ENCODE measurements at regions not wholly inside any gene's neighbourhood (a gene's known extent, or its start where the extent isn't known, plus 50 kb on each side); places are given as distances from the start of the nearest gene placed in this dataset.

DNA sequence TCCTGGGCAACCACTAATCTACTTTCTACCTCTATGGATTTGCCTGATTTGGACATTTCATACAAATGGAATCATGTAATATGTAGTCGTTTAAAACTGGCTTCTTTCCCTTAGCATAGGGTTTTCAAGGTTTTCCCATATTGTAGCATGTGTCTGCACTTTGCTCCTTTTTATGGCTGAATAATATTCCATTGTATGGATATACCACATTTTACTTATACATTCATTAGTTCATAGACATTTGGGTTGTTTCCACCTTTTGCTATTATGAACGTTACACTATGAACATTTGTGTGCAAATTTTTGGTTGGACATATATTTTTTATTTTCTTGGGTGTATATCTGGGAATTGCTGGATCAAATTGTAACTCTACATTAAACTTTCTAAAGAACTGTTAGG is 600.4 kb upstream of the NOX3 start:
- Histone ChIP-seq H3K4me3 (no peak overlapping the region), H3K27ac (no peak overlapping the region), H3K27me3 (no peaks in the 10 kb centered on the region), H3K36me3 (no peaks in the 10 kb centered on the region), H3K9me3 (no peaks in the 10 kb centered on the region), H3K4me1 (no peaks in the 10 kb centered on the region)
- no peak for TF ChIP-seq POLR2AphosphoS5 (IDR thresholded peaks at IDR 0.05)
- TF ChIP-seq POLR2A (IDR thresholded peaks at IDR 0.05): no peak
- no peak for TF ChIP-seq EP300 (IDR thresholded peaks at IDR 0.05)
- TF ChIP-seq CTCF (IDR thresholded peaks at IDR 0.05): no peak
- DNase-seq: no peak
- WGBS, 2 donors: 92 to 94% methylated on average over 2 of the region's 2 CpGs
- intact Hi-C loops (cut with DNase I): no loop called here

- WGBS, 2 donors: 93 to 95% methylated on average over 13 of the region's 13 CpGs
- H3K9me3 ChIP-seq: no peaks in the 10 kb centered on the region
- no peaks in the 10 kb centered on the region for H3K4me1 ChIP-seq
- H3K27ac ChIP-seq: no peak overlapping the region
- intact Hi-C loops (cut with DNase I): no loop called here
- no peaks in the 10 kb centered on the region for H3K36me3 ChIP-seq
- DNase-seq: no peak
- TF ChIP-seq EP300 (IDR thresholded peaks at IDR 0.05) (no peak), POLR2AphosphoS5 (IDR thresholded peaks at IDR 0.05) (no peak), POLR2A (IDR thresholded peaks at IDR 0.05) (no peak), CTCF (IDR thresholded peaks at IDR 0.05) (no peak)
- no peak overlapping the region for H3K4me3 ChIP-seq
- H3K27me3 ChIP-seq: no peaks in the 10 kb centered on the region
Observed at GRCh38 chr6:156053626-156054025, 598.0 kb upstream of the NOX3 start.

- Histone ChIP-seq H3K4me3 (no peak overlapping the region), H3K4me1 (peaks cover 0 to 4% (median 0%) of the 10 kb centered on the region in 4 donors), H3K27ac (no peak overlapping the region), H3K9me3 (no peaks in the 10 kb centered on the region), H3K36me3 (no peaks in the 10 kb centered on the region), H3K27me3 (no peaks in the 10 kb centered on the region)
- DNase-seq: no peak
- intact Hi-C loops (cut with DNase I): no loop called here
- TF ChIP-seq POLR2AphosphoS5 (IDR thresholded peaks at IDR 0.05) (no peak), CTCF (IDR thresholded peaks at IDR 0.05) (no peak), EP300 (IDR thresholded peaks at IDR 0.05) (no peak), POLR2A (IDR thresholded peaks at IDR 0.05) (no peak)
- WGBS, 2 donors: 81% methylated on average over 8 of the region's 8 CpGs
Observed at GRCh38 chr6:156046841-156047449, 591.3 kb upstream of the NOX3 start.

GRCh38 chr6:156046268-156046665 is 590.6 kb upstream of the NOX3 start:
- DNase-seq: no peak
- no peak overlapping the region for H3K27ac ChIP-seq
- H3K36me3 ChIP-seq: no peaks in the 10 kb centered on the region
- intact Hi-C loops (cut with DNase I): no loop called here
- H3K9me3 ChIP-seq: no peaks in the 10 kb centered on the region
- no peaks in the 10 kb centered on the region for H3K27me3 ChIP-seq
- no peak overlapping the region for H3K4me3 ChIP-seq
- 67 to 75% methylated on average over 2 of the region's 2 CpGs for WGBS, 2 donors
- no peak for TF ChIP-seq POLR2AphosphoS5 (IDR thresholded peaks at IDR 0.05)
- TF ChIP-seq POLR2A (IDR thresholded peaks at IDR 0.05): no peak
- H3K4me1 ChIP-seq: peaks cover 0 to 4% (median 0%) of the 10 kb centered on the region in 4 donors

GRCh38 chr6:156045401-156046267 is 590.0 kb upstream of the NOX3 start:
- no peak for DNase-seq
- intact Hi-C loops (cut with DNase I): no loop called here
- H3K9me3 ChIP-seq: no peaks in the 10 kb centered on the region
- H3K27me3 ChIP-seq: no peaks in the 10 kb centered on the region
- WGBS, 2 donors: 75 to 82% methylated on average over 6 of the region's 6 CpGs
- H3K27ac ChIP-seq: no peak overlapping the region
- H3K4me1 ChIP-seq: peaks cover 0 to 4% (median 1%) of the 10 kb centered on the region in 4 donors
- no peak overlapping the region for H3K4me3 ChIP-seq
- TF ChIP-seq CTCF (IDR thresholded peaks at IDR 0.05) (no peak), POLR2AphosphoS5 (IDR thresholded peaks at IDR 0.05) (no peak), POLR2A (IDR thresholded peaks at IDR 0.05) (no peak), EP300 (IDR thresholded peaks at IDR 0.05) (no peak)
- H3K36me3 ChIP-seq: no peaks in the 10 kb centered on the region

Measured in sigmoid colon (tissue), 6 donors.